GM18858 (cell line): ENCODE measurements at regions not wholly inside any gene's neighbourhood (a gene's known extent, or its start where the extent isn't known, plus 50 kb on each side); places are given as distances from the start of the nearest gene placed in this dataset.
A peak's percentile ranks its signal among the peaks of the same experiment; 100 is the strongest.
"Not testable (repeated sequence)": the region's sequence is repeated elsewhere in the genome, so short reads cannot be mapped to it uniquely, and the experiment has no call there.

Experiments used
- ATAC-seq: cut with Tn5 transposase; IDR thresholded peaks from one replicate; pipeline ENCODE4 v1.9.1; 2021; ENCODE audit not compliant: unreplicated experiment

DNA sequence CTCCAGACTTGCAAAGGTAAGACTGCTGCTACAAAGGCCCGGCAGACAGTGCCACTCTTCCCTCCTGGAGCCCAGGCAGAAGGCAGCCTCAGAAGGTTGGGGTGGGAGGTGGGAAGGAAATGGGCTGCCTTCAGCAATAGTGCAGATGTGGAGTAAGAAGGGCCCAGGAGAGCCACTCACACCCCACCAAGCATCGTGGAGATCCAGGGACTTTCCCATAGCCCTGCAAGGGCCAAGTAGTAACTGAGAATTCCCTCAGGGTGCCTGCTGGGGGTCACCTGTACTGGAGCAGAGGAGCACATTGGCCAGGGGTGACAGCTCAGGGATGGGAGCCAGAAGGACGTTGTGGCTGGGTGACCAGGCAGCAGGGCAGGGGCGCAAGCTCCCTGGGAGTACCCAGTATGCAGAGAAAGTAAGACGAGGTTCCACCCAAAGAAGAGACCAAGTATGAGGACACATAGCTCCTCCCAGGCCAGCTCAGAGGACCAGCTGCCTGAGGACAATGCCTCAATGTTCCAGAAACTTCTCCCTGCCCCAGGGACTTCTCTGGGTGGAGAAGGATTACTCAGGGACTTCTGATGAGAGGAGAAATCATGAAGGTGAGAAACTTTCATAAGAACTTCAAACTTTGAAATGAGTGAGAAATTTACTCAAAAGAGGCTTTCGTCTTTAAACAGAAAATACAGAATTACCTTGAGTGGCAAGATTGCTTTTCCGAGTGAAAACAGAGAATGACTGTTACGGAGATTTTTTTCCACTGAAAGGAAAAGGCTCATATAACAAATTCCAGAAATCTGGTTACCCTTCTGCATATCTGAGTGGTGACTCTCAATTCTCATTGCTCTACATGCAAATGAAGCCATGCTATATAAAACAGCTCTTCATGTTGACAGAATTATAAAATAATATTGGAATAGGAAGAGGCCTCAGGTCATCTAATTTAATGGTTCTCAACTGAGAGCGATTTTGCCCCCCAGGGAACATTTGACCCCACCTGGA lies 87.9 kb upstream of the TRIO start:
- no peak for ATAC-seq

DNA sequence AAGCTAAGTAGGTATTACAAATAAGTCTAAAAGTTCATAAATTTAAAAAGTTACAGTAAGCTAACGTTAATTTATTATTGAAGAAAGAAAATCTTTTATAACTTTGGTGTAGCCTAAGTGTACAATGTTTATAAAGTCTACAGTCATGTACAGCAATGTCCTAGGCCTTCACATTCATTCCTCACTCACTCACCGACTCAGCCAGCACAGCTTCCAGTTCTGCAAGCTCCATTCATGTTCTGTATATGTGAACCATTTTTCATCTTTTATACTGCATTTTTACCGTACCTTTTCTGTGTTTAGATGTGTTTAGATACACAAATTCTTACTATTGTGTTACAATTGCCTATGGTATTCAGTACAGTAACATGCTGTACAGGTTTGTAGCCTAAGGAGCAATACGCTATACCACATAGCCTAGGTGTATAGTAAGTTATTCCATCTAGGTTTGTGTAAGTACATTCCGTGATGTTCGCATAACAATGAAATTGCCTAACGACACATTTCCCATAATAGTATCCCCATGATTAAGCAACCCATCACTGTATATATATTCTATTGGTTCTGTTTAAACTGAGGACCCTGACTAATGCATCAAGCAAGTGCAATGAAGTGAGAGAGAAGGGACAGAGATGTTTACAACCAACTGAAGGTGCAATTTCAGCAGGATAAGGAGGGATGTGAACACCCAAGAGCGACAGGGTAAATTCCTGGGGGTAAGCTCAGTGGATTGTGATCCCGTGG lies 88.9 kb upstream of the TRIO start:
- no peak for ATAC-seq

DNA sequence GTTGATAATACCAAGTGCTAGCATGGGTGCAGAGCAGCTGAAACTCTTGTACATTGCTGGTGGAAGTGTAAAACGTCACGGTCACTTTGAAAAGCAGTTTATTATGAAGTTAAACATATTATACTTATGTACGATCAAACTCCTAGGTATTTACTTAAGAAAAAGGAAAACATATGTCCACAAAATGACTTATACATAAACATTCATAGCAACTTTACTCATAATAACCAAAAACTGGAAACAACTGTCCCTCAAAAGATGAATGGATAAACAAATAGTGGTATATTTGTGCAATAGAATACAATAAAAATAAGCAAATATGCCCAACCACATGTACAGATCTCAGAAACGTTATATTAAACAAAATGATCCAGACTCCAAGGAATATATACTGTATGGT lies 92.3 kb upstream of the TRIO start:
- no peak for ATAC-seq

DNA sequence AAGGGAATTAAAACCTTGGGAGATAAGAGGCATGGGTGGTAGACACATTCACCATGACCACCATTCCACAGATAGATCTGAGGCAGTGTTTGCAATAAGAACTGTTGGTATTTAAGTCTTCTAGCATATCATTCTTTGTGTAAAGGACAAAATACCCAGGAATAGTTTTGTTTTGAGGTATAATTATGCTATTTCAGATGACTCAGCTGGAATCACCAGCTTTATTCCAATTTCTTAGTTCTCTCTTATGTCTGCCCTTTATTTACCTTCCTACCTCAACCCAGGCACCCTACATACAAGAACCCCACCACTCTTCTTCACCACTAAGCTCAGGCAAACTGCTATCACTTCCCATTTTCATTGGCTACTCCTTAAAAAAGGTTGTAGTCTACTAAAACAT lies 94.7 kb upstream of the TRIO start:
- ATAC-seq: no peak

DNA sequence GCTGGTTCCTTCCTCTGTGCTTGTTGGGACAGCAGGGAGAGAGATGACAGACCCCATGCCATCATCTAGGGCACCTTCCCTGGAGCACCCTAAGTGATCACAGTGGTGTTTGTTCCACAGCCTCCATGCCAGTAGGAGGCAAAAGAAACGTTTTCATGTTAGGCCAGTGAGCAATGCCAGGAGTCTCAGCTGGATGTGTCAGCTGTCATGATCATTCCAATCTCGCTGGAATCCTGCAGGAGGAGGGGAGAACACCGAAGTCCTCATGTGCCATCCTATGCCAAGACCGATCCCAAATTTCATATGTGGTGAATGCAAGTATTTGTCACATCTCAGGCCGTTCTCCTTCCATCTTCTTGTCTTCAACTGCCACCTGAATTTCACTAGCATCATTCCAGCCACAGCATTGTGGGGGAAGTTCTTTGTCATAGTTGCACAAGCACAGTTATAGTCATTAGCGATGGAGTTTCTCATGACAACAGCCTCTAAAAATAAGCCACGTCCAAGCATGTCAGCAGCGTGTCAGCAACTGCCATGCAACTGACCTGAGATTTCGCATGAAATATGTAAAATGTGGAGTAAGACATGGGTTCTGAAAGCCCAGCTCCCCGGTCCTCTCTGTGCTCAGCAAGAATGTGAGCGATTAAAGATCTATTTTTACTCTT lies 97.2 kb upstream of the DNAH5 start:
- ATAC-seq: no peak

DNA sequence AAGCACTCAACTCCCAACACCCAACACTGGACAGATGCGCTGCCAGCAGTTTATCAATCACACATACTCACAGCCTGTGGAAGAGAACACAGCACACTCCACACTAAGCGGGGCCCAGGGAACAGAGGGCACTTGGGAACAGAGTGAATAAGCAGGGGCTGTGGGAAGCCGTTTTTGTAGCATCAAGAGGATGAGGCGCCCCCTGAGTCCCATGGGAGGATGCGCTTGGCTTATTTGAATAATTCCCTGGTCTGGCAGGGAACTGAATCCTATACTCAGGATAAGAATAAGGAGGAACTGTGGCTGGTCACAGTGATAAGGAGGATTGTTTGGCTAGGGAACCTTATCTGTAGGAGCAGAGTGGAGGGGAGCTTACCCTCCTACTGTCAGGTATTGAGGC lies 96.1 kb upstream of the DNAH5 start:
- ATAC-seq: no peak

DNA sequence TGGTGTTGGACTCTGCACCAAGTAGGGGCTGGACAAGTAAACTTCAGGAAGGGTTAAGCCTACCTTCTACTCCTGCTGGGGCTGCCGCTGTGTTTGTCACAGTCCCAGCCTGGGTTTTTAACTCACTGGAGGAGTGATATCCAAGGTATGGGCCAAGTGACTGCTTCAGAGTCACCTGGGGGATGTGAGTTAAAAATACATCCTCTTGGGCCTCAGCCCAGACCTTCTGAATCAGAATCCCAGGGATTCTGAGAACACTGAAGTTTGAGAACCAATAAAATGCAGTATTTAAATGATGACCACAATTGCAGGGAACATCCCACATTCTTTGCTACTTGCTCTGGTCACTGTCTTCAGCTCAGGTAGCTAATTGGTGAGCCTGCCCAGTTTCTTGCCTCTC lies 95.1 kb upstream of the DNAH5 start:
- ATAC-seq: no peak

DNA sequence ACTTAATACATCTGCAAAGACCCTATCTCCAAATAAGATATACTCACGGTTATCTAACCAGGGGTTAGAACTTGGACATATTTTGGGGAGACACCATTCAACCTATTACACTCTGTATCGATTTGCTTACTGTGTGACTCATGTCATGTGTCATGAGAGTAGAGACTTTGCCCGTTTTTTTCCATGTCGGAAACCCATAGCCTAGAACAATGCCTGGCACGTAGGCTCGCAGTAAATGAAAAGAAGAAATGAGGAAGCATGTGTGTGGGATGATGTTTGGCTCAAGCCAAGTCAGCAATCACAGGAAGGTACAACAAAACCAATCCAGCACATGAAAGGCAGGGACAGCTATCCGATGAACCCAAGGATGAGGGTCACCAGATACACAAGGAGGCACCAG lies 94.6 kb upstream of the DNAH5 start:
- no peak for ATAC-seq

DNA sequence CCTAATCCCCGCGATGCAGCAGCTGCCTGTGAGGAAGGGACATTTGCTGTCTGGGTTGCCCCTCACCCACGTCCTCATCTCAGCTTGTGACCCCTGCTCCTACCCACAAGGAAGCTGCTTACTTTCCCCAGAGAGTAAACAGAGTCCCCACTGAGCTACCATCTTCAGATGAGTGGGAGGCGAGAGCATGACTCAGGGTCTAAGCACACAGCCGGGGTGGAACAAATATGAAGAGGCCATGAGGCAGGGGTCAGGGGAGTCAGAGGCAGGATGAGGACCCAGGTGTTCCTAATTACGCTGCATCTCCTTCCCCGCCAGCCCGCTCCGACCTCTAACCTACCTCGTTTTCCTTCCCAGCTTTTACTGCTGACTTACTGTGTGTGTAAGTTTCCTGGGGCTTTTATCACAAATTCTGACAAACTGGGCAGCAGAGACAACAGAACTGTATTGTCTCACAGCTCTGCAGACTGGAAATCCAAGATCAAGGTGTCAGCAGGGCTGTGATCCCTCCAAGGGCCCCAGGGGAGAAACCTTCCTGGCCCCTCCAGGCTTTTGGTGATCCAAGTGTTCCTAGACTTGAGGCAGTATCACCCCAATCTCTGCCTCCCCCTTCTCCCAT lies 94.0 kb upstream of the DNAH5 start:
- no peak for ATAC-seq

DNA sequence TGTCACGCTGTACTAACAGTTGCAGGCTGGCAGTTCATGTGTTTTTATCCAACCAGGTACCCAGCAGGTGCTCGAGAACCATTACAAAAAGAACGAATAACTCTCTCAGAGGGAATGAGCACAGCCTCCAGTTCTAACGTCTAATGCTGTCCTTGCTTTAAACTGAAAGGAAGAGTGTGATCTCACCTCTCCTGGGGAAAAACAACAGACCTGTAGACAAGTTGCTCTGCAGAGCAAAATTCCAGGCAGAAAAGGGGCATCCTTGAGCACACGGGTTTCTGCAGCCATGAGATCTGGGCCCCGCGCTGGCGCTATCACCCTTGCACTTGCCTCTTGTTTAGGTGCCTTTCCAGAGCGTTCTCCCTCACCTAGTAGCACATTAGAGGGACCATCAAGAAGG lies 92.5 kb upstream of the DNAH5 start:
- ATAC-seq: no peak

DNA sequence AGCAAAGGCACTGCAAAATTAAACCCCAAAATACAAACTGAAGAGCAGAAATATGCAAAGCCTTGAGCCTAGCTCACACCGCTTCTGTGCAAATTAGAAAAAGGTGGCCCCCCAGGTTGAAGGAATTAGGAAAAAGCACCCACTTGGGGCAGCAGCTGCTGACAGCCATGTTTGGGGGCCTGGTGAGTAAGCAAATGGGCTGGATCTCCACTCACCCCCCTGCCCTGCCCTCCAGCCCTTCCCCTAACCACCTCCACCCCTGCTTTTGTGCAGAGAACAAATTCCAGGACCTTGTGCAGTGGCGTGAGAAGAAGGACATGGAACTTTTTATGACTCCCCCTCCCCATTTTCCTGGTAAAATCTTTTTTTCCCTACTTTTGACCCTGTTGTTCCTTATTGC lies 92.0 kb upstream of the DNAH5 start:
- ATAC-seq: no peak

DNA sequence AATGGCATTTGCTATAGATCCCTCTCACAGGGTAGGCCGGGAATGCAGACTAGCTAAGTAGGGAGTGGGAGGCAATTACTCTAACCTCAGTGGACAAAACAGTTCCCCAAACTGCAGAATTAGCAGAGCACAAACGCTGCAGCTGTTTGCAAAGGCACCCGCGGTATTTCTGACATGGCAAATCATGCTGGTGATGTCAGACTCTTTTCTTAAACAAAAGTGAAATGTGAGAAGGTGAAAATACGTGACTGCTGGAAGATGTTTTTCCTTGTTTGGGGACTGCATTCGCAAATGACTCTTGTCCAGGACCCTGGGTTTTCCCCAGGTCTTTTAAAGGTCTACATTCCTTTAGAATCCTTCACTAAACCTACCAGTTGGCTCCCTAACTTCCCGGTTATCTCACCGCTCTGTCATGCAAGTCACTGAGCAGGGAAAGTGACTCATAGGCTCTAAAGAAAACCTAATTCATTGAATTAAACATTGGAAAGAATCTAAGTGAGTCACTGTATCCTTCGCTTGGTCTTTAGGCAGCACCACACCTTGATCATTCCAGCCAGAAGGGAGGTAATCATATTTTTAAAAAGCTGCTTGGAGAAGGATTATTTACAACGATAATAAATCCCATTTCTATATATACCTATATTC lies 91.5 kb upstream of the DNAH5 start:
- peak; percentile 61 for ATAC-seq

DNA sequence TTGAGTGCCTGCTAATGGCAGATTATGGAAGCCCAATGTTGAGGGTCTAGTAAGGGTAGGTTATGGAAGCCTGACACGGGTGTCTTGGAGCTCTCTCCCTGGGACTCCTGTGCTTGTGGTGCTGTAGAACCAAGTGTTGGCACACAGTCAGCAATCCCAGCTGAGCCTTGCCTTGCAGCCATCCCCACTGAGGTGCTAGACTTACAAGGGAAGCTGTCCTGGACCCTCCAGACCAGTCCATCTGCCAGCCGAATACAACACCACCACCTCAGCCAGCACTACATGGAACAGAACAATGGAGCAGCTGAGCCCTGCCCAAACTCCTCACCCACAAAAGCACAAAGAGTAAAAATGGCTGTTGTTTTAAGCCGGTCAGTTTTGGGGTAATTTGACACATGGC lies 90.5 kb upstream of the DNAH5 start:
- no peak for ATAC-seq

DNA sequence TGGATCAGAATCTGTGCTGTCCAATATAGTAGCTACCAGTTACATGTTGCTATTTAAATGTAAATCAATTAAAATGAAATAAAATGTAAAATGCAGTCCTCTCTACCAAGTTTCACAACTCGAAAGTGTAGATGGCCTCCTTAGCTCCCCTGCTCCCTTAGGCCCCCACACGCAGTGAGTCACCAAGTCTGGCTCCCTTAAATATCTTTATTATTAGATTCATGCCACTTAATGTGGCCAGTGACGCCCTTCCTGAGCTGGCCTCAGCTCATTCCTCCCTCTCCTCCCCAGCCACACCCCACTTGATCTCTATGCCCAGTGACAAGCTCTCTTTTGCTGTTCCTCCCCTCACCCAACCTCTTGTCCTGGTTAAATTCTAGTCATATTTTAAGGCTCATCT lies 88.4 kb upstream of the DNAH5 start:
- ATAC-seq: no peak

DNA sequence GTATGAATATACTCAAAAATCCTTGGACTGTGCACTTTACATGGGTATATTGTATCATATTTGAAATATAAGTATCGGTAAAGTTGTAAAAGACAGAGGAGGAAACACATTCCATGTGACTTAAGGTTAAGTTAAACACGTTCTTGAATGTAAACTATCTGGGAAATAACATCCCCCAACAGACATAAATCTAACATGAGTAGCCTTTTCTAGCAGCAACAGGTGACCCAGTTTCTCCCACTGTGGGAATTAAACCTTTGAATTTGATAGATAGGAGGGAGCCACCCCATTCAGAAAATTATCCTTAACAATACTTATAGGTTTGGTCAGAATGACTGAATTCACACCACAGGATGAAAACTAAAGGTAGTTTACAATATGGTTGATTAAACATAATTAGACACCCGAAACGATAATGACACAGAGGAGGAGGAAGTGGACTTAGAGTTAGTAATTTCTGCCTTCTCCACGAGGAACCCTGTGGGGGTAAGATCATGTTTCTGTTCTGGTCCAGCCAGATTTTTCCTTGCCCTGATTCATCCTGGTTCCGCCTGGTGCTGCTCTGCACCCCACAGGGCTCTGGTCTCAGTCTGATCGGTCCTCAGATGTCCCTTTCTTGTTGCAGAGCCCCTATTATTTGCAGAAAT lies 84.6 kb upstream of the DNAH5 start:
- ATAC-seq: no peak

DNA sequence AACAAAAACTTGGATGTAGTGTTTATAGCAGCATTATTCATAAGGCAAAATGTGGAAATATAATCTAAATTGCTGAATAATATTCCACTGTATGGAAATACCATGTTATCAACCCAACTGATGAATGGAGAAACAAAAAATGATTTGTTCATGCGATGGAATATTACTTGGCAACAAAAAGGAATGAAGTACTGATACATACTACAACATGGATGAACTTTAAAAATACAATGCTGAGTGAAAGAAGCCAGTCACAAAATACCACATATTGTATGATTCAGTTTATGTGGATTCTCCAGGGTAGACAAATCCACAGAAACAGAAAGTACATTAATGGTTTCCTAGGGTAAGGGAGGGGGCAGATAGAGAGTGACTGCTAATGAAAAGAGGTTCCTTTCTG lies 83.7 kb upstream of the DNAH5 start:
- no peak for ATAC-seq

DNA sequence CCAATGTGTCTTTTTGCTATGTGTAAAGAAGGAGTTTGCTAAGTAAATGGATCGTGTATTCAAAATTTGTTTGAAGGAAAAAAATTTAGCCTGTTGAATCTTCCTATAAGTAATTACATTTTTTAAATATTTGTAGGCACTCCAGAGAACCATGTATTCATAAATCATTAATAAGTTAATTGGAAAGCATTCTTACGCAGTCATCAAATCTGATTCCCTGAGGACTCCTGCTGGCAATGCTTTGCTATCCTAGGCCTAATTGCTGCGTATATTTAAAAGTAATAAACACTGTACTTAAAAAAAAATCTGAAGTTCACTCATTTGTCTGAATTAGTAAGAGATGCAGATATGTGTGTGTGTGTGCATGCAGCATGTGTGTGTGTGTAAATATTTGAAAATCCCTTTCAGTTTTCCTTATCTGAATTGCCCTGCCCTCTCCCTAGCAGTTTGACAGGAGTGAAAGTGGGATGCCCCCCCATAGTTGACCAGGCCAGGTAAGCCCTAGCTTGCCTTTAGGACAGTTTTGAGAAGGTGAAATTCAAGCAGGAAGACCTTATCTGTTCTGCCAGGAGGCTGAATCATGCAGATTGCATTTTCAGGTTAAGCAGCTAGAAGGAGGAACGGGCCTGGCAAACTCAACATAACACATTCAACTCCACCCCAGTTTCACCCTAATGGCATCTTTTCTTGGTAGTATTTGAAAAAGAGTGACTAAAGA lies 81.2 kb upstream of the DNAH5 start:
- no peak for ATAC-seq

DNA sequence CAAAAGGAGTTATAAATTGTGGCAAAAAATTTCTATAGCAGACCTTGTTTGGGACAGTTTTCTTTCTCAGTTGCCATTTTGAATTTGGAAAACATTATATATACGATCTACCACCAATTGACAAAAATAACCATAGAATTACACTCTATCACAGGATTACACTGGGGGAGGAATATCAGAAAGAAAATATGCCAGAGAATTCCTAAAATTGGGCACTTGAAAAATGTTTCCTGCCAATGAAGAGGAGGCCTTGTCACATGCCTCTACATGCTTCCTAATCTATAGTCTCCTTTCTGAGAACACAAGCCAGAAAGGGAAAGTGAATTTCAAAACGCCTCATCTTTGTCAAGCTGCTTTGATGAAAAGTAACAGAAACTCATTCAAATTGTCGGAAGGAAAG lies 78.5 kb upstream of the DNAH5 start:
- ATAC-seq: no peak

DNA sequence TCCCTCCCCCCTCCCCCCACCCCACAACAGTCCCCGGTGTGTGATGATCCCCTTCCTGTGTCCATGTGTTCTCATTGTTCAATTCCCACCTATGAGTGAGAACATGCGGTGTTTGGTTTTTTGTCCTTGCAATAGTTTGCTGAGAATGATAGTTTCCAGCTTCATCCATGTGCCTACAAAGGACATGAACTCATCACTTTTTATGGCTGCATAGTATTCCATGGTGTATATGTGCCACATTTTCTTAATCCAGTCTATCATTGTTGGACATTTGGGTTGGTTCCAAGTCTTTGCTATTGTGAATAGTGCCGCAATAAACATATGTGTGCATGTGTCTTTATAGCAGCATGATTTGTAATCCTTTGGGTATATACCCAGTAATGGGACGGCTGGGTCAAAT lies 76.5 kb upstream of the DNAH5 start:
- ATAC-seq: not testable (repeated sequence)
